HUDEP-2 (cell line): ENCODE measurements at regions not wholly inside any gene's neighbourhood (a gene's known extent, or its start where the extent isn't known, plus 50 kb on each side); places are given as distances from the start of the nearest gene placed in this dataset.

Source experiments
- DNase-seq, 76 experiments: peaks; one replicate each; lab custom pipeline; 2025; ENCODE audit not compliant: unreplicated experiment in 76 of 76; lab: John Stamatoyannopoulos, UW

DNA sequence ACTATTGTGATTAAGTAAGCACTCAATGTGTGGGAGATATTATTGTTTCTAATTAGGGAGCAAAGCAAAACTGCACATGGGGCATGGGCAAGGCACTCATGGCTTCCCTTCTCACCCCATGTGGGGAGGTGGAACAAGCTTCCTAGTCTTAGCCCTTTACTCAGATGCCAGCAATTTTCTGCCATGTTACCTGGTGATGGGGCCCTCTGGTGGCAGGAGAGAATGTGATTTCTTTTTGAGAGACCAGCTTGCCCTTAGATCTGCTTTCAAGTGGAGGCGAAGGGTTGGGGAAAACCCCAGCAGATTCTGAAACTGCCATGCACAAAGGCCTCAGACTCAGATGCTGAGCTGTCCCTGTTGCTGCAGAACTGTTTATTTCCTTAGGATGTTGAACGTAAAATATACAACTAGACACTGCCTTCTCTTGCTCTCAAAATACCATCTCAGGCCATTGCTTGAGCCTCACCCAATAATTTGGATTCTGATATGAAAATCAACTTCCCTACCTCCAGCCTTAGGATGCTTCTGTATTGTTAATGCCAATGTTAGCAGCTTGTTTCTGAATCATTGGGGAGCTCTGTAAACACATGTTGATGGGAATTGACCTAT is 130.2 kb upstream of the TPRG1 start:
- peak in 4 of 76 experiments; percentile 0 to 2 (median 0) for DNase-seq

DNA sequence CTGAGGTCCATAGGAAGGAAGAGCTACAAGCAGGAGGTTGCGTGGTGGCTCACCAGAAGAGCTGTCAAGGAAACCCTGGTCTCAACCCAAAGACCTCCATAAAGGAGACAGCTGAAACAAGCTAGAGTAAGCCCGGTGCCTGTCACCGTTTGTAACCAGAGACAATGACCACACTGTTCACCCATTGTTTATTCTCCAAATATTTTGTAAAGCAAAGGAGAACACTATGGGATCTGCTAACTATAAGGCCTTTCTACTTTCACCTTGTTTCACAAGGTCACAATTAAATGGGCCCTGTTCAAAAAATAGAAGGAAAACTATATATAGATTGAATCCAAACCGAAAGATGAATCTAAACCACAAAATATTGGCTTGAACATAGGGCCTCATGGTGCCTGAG is 128.9 kb upstream of the TPRG1 start:
- DNase-seq = no peak

DNA sequence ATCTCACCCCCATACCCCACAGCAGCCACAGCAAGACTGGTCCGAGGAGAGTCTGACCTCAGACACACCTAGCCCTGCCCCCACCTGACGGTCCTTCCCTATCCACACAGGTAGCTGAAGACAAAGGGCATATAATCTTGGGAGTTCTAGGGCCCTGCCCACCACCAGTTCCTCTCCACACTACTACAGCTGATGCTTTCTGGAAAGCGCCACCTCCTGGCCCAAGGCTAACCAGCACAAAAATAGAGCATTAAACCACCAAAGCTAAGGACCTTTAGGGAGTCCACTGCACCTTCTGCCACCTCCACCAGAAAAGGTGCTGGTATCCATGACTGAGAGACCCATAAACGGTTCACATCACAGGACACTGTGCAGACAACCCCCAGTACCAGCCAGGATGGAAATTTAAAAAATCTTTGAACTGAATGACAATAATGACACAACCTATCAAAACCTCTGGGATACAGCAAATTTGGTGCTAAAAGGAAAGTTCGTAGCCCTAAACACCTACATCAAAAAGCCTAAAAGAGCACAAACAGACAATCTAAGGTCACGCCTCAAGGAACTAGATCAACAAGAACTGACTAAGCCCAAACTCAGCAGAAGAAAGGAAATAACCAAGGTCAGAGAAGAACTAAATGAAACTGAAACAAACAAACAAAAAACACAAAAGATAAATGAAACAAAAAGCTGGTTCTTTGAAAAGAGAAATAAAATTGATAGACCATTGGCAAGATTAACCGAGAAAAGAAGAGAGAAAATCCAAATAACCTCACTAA is 122.1 kb upstream of the TPRG1 start:
- DNase-seq = peak in 1 of 76 experiments; percentile 4

DNA sequence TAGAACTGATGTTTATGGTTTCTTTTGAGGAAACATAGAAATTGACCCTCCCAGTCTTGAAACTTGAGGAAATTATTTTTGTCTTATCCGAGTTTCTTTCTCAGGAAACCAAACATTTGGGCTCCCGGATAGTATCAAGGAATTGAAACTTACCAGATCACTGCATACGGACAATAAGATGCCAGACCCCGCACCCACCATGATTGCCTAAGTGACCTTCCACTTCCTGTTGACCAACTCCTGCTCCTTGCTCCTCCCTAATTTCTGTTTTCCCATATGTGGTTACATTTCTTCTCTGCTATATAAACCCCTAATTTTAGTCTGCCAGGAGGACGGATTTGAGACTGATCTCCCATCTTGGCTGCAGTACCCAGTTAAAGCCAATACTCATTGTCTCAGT is 118.4 kb upstream of the TPRG1 start:
- no peak for DNase-seq

DNA sequence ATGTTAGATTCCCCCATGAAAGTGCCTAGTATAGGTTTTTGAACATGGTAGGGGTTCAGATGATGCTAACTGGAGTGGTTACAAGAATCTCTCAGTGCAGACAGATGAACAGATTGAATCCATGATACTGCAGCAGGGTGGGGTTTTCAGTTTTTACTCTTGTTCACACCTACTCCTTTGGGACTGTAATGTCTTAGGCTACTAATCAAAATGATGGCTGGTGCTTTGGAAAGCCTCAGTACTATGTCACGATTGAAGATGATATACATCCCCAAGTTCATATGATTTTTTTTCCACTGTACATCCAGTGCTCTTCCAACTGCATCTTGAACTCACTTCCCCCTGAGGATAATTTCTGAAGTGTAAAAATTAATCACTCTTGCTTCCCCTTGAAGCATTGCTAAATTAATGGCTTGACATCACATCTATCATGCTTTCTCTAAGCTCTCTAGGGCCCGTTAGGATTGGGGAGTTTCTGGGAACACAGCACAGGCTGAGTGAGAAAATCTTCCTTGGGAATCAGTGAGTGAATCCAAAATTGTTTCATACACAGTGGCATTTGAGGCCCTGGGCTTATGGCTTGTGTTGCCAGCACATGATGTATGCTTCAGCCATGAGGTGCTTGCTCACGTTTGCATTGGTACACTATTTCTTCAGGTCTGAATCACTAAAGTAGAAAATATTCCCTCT is 115.0 kb upstream of the TPRG1 start:
- DNase-seq = no peak

DNA sequence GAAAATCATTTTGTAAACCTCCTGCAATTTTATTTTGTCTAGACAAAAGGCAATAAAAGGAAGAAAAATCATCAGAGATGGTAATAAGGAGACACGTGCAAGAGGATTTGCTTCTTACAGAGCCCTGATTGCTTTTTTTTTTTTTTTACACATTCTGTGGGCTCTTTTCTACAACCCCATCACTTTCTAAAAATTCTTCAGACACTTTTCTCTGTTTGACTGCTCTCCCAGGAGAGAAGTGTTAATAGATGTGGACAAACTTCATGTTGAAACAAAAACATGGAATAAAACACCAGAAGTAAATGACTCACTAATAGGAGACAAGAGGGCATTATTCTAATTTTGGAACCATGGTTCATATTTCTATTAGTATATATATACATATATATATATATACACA is 114.4 kb upstream of the TPRG1 start:
- DNase-seq = no peak

DNA sequence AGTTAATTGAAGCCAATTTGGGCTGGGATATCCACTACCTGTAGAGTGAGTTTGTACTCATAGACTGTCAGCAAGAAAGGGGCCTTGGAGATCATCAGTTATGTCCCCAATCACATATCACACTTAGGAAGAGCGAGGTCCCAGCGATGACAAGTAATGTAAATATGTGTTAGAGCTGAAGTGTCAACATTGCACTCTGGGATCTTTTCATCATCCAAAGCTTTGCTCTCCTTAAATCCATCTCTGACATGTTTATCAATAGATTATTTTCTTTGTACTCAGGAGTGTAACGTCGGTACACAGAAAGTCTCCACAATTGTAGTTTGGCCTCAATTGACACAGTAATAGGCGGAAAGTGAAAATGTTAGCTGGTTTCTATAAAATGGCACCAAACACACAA is 113.7 kb upstream of the TPRG1 start:
- DNase-seq = no peak

DNA sequence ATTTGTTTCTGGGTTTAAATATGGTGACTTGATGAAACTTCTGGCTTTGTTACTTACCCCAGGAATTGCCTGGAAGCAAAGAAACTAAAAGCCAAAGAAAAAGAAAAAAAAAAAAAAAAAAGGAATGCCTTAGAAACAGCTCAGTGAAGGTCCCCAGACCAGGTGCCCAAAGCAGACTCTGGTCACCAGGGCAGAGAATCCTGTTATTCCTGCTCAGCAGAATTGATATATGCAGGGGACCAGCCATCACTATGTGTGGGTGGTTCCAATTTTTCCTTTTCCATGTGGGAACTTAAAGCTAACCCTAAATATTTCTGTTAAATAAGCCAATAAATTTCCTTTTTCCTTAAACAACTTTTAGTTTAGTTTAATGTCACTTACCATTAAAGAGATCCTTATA is 100.8 kb upstream of the TPRG1 start:
- DNase-seq = no peak

DNA sequence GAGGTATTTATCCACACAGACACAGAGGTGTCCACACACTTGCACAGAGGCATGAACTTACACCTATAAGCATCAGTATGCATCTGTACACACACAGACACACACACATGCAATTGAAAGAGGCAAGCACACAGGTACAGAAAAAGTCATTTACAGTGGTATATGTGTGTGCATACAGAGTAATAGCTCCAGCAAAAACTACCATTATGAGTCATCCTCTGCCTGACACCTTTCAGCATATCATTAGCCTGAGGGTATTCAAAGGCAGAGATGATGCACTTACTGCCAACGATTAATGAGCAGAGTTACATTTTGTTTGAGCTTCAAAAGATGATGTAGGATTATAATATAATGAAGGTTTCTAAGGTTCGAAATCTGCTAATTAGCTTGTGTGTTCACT is 100.3 kb upstream of the TPRG1 start:
- DNase-seq = no peak

DNA sequence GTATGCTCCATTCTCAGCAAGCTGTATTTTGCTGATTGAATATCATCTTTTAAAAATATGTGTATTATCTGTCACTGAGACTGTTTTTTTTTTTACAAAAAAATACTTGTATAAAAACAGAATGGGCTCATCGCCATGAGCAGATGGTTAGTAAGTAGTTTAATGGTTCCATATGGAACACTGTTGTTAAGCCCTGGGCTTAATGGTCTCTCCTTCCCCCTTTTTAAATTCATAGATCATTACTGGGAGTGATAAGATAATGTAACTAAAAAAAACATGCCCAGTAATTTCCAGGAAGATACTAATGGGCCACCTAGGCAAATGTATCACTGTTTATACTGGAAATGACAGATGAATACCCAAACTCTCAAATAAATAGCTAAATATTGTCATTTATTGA is 95.3 kb upstream of the TPRG1 start:
- DNase-seq = no peak

DNA sequence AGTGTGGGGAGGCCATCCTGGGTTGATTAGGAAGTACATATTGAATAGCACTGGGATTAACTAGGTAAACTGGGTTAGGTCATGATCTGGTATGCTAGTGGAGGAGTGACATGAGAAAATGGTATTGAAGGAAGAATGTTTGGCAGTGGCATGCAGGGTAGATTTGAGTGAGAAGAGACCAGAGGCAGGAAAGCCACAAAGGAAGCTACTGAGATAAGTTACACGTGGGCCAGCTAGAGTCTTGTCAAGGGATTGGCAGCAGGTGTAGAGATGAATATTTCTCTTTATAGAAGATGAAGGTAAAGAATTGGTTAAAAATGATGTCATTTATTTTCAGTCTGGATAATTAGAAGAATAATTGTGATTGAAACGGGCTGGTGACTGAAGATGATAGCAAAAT is 91.0 kb upstream of the TPRG1 start:
- no peak for DNase-seq

DNA sequence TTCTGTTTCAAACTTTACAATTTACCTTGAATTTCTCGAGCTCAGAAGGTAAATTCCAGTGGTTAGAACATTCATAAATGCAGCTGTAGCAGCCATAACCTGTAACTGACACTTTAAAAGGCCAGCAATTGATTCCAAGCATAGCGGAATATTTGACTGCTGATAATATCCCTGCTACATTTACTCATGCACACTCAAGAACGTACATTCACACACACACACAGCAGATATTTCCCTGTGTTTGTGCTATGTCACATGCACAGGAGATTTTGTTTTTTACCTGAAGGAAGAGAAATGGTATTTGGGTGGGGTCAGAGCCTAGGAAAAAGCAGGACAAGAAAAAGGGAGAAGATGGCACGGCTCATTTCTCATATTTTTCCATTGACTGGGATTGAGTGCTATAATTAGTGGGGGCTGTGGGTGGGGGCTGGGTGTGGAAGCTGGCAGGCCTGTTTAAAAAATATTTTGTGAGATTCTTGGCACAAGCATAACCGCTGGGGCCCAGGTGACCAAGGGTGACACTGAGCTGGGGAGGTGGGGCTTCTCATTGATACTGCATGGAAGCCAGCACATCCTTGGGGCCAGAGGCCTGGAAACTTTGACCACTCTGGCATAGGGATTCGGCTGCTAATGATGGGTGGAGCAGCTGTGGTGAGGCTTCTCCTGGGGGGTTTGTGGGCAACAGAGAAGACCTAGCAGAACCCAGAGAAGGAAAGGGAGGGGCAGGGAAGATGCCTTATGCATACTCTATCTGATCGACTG is 88.9 kb upstream of the TPRG1 start:
- no peak for DNase-seq

DNA sequence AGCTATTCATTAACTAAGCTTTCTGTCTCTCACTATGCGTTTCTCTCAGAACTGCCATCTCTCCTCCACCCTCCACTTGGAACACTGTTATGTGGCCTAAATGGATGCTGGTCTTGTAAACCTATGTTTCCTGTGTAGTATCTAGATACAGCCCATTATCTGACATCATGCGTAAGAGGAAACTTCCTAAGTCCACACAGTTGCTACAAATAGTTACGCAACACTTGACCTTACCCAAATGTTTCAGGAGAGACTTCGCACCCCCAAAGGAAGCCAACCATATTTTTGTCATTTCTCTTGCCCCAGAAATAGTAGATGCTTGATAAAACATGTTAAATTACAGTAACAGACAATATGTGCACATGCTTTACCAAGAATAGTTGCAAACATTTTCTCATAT is 87.2 kb upstream of the TPRG1 start:
- DNase-seq = no peak

DNA sequence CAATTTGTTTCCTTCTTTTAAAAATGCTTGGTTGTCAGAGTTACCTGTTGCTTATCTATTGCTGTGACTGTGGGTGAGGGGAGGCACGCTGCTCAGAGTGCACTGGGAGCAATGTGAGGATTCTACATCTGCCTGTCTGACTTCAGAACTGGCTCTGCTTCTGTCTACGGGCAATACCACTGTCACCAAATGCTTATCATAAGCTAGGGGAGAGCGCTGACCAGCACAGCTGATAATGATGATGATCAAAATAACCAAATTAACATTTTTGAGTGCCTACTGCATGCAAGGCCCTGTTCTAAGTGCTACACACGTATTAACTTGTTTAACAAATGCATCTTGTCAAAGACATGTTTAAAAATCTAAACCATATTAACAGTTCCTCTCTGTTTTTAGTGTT is 79.2 kb upstream of the TPRG1 start:
- DNase-seq = no peak

DNA sequence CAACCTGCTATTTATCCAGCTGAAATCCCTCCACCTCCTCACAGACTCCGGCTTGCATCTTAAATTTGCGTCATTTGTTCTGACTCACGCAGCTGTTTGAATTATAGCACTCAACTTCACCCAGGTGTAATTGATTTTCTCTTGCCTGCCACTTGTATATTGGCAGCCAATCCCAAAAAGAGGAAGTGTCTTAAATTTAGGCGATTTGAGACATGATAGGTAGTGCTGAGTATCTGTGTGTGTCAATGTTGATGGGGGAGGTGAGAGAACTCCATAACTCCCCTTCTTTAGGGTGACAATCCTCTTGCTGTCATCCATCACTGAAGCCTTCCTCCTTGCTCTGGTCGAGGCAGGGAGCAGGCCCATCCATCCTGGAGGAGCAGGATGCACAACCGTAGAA is 77.2 kb upstream of the TPRG1 start:
- DNase-seq = no peak

DNA sequence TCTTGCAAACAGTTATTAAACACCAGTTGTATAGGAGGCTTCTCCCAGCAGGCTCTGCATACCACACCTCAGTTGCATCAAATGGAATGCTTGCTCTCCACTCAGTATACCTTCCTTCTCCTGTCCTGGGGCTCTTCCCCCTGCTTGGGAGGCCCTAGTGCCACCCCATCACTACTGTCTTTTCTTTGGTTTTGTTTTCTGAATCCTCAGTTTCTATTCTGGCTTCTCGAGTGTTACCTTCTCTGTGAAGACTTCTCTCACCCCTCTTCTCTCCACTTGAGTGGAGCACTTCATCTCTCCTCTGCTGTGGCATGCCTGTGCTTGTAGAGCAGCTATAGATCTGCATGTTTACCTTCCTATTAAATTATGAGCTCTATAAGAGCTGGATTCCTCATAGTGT is 75.7 kb upstream of the TPRG1 start:
- no peak for DNase-seq

DNA sequence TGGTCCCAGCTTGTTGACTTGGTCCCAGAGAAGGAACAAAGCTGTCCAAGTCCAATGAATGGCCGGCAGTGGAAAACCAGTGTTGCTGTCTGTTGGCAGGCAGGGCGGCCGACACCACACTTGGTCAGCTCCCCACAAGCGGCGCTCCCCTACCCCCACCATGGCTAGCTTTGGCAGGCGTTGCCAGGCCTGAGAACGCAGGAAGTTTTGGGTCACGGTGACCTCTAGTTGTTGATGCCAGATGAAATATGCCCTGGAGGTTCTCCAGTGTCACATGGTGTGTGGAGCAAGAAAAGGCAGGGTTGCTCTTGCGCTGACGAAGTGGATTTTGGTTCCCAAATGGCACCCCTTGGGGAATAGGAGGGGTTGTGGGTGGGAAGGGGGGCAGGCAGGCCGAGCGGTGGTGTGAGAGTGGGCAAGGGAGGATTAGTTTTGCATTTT is 72.7 kb upstream of the TPRG1 start:
- no peak for DNase-seq

DNA sequence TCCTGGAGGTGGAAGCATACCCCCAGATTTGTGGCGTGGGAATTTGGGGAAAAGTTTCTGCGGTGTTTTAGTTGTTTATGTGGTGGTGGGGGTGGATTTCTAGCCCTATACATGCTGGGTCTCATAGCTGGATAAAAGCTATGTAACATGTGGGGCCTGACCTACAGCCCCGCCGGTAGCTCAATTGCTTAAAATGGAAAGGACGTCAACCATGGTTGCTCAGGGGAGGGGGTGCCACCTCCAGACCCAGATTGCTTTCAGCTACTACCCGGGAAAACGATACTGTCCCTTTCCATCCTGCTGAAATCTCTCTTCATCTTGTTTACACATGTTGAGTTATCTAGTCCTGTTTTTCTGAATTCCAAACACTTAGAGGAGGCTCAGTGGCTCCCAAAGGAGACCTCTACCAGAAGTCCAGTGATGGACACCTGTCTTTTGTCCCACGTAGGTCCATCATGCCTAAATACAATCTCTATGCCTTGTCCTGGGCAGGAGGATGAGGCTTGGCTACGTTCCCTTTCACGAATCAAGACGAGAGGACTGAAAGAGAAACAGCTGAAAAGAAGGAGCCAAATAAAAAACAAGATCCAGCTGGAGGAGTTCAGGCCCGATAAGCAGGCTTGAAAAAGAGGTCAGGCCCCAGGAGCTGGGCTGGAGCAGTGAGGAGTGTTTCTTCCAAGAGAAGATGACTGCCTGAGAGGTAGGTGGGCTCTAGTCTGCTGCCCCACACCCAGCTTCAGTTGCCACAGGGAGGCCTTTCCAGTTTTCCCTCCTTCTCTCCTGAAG is 72.1 kb upstream of the TPRG1 start:
- DNase-seq = no peak

DNA sequence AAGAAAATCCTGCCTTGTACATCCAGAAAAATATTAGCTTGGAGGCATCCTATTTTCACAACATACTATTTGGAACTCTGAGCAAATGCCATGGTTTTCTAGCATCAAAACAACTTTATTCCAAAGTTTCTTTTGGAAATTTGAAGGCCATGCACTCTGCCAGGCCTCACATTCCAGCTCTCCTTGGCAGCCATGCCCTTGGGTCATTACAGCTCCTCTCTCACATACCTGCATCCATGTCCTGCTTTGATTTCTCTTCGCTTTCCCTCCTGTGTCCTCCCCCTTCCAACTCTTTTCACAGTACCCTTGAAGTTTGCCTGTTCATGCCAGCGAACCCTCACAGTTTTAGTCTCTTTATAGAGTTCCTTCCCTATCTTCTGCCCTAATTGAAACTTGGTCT is 70.9 kb upstream of the TPRG1 start:
- no peak for DNase-seq

DNA sequence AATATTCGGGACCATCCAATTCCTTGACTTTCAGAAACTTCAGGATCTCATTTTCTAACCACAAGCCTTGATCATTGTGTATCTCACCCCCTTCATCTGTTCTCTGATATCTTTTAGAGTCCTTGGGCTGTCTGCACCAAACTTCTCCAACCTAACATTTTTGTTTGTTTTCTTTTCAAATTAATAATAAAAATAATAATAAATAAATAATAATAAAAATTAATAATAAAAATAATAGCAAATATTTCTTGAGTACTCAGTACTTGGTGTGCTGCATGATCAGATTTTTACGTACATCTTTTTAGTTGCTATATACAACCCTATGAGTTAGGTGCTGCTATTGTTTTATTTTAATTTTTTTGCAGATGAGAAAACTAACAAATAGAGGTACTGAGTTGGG is 70.2 kb upstream of the TPRG1 start:
- DNase-seq = no peak

DNA sequence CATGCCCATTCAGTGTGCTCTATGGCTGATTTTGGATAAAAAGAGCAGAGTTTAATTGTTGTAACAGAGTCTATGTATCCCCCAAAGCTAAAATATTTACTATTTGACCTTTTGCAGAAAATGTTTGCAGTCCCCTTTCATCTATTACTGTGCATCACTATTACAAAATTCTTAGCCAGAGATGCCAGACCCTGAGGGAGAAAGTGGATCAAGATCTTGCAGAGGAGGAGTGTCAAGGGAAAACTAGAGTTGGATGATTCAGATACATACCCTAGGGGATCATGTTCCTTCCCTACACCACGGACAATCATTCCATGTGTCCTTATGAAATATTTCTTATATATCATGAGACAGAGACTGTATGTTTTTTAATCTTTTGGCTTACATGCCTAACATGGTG is 68.6 kb upstream of the TPRG1 start:
- no peak for DNase-seq
